DMS 273 treated with DMSO at 0.1 percent for 48 hours (cell line): ENCODE measurements at regions not wholly inside any gene's neighbourhood (a gene's known extent, or its start where the extent isn't known, plus 50 kb on each side); places are given as distances from the start of the nearest gene placed in this dataset.
"Not testable (repeated sequence)": the region's sequence is repeated elsewhere in the genome, so short reads cannot be mapped to it uniquely, and the experiment has no call there.

Source experiments
- DNase-seq: peaks from one replicate; lab custom pipeline; 2025; lab: John Stamatoyannopoulos, UW

GRCh38 chr9:36521148-36521547 lies 51.5 kb upstream of the MELK start:
- no peak for DNase-seq

- DNase-seq, result no peak
Measured at GRCh38 chr9:36517131-36517530, 55.6 kb upstream of the MELK start.

GRCh38 chr9:36504156-36504555 lies 68.5 kb upstream of the MELK start:
- no peak for DNase-seq

GRCh38 chr9:36503172-36504088 lies 69.3 kb upstream of the MELK start:
- DNase-seq, result no peak

- DNase-seq, result no peak
Measured at GRCh38 chr9:36501727-36502126, 71.0 kb upstream of the MELK start.

- DNase-seq, result not testable (repeated sequence)
Measured at GRCh38 chr9:36500931-36501330, 71.8 kb upstream of the MELK start.

GRCh38 chr9:36499174-36499890 lies 73.4 kb upstream of the MELK start:
- DNase-seq, result no peak

- not testable (repeated sequence) for DNase-seq
Measured at GRCh38 chr9:36493564-36493963, 79.1 kb upstream of the MELK start.

GRCh38 chr9:36492865-36493264 lies 79.8 kb upstream of the MELK start:
- DNase-seq, result no peak

GRCh38 chr9:36489453-36489852 lies 83.2 kb upstream of the MELK start:
- DNase-seq, result no peak

GRCh38 chr9:36488389-36488756 lies 84.3 kb upstream of the MELK start:
- DNase-seq, result no peak

- peak; percentile 78 for DNase-seq
Measured at GRCh38 chr9:36487482-36488388, 85.0 kb upstream of the MELK start.

GRCh38 chr9:36486933-36487481 lies 85.7 kb upstream of the MELK start:
- no peak for DNase-seq

- no peak for DNase-seq
Measured at GRCh38 chr9:36486329-36486932, 86.3 kb upstream of the MELK start.

- no peak for DNase-seq
Measured at GRCh38 chr9:36485647-36486328, 85.7 kb upstream of the RNF38 start.

- DNase-seq, result no peak
Measured at GRCh38 chr9:36484124-36484523, 84.1 kb upstream of the RNF38 start.

GRCh38 chr9:36479101-36479500 lies 79.0 kb upstream of the RNF38 start:
- DNase-seq, result no peak

- no peak for DNase-seq
Measured at GRCh38 chr9:36471359-36471758, 71.3 kb upstream of the RNF38 start.

GRCh38 chr9:36470643-36471290 lies 70.7 kb upstream of the RNF38 start:
- no peak for DNase-seq

- no peak for DNase-seq
Measured at GRCh38 chr9:36463467-36463866, 63.4 kb upstream of the RNF38 start.
